ENCODE measurements at regions not wholly inside any gene's neighbourhood (a gene's known extent, or its start where the extent isn't known, plus 50 kb on each side); places are given as distances from the start of the nearest gene placed in this dataset.

GRCh38 chr4:95957759-95958158 lies 117.9 kb downstream of the PDHA2 start:
- TF ChIP-seq, protein P1, sequence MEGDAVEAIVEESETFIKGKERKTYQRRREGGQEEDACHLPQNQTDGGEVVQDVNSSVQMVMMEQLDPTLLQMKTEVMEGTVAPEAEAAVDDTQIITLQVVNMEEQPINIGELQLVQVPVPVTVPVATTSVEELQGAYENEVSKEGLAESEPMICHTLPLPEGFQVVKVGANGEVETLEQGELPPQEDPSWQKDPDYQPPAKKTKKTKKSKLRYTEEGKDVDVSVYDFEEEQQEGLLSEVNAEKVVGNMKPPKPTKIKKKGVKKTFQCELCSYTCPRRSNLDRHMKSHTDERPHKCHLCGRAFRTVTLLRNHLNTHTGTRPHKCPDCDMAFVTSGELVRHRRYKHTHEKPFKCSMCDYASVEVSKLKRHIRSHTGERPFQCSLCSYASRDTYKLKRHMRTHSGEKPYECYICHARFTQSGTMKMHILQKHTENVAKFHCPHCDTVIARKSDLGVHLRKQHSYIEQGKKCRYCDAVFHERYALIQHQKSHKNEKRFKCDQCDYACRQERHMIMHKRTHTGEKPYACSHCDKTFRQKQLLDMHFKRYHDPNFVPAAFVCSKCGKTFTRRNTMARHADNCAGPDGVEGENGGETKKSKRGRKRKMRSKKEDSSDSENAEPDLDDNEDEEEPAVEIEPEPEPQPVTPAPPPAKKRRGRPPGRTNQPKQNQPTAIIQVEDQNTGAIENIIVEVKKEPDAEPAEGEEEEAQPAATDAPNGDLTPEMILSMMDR (IDR thresholded peaks at IDR 0.05; ENCODE audit: insufficient read depth, low read depth, low read length) = no peak
- TF ChIP-seq EZH2 (IDR thresholded peaks at IDR 0.05; ENCODE audit: insufficient read depth, low read length) = no peak
